ENCODE measurements at regions not wholly inside any gene's neighbourhood (a gene's known extent, or its start where the extent isn't known, plus 50 kb on each side); places are given as distances from the start of the nearest gene placed in this dataset.

- no peak for DNase-seq (ENCODE audit: low spot score)
These were observed 433.9 kb downstream of the SIPA1L2 start for GRCh38 chr1:232196042-232196441.

DNA sequence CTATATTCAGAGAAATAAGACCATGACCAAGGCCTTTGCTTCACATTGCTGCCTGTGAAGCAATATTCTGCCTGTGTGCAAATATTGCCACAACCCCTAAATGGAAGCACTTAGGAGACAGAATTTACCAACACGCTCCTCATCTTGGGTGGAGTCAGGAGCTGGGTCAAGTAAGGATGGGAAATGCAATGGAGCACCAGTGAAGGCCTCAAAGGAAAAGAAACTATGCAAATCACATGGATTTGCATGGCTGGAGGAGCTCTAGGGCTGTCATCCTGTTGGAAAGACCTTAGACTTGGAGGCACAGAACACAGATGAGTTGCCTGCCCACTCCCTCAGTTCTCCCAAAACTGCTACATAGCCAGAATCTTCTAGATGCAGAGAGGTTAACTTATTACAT lies 435.5 kb downstream of the SIPA1L2 start:
- DNase-seq (ENCODE audit: low spot score), result no peak

GRCh38 chr1:232193451-232193783 lies 436.5 kb downstream of the SIPA1L2 start:
- no peak for DNase-seq (ENCODE audit: low spot score)

GRCh38 chr1:232192781-232193450 lies 437.0 kb downstream of the SIPA1L2 start:
- no peak for DNase-seq (ENCODE audit: low spot score)

DNA sequence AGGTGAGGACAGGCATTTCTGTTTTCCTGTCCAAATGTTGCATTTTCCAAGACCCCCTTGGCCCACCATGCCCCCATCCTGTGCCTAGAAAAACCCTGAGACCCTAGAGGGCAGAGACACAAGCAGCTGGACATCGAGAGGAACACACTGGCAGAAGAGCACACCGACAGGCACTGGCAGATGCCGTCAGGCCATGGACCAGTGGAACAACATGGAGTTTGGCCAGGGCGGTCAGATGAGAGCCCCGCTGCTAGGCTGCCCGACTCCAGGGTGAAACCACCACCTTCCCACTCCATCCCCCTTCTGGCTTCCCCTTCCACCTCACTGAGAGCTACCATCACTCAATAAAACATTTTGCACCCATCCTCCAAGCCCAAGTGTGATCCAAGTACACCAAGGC lies 438.4 kb downstream of the SIPA1L2 start:
- no peak for DNase-seq (ENCODE audit: low spot score)

DNA sequence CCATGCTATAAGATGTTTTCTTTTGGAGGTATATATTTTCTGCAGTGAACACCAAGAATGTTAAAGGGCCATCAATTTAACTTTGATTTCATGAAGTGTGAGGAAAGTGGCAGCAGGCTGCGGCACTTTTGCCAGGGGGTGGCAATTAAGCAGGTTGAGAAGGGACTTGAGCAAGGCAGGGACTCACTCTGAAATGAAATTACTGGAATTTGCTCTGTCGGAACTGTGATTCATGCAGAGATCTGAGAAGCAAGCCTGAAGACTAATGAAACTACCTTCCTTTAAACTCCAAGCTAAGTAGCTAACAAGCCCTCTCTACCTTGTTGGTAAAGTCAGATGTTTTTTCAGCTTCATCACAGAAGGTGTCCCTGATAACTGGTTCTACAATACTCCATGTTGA lies 441.6 kb downstream of the SIPA1L2 start:
- no peak for DNase-seq (ENCODE audit: low spot score)

DNA sequence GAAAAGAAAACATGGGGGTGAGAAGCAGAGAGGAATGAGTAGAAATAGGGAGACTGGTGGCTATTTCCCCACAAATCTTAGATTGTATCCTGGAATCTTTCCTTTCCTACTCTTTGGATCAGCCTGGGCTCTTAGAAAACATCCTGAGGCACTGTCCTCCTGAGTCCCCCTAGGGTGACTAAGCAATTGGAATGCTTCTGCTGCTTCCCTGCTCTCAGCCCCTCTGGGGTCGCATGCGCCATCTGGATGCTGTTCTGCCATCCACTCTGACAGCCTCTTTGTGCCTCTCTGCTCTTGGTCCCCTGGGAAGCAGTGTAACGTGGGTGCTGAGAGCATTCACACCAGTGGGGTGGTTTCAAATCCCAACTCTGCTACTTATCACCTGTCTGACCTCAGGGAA lies 443.0 kb downstream of the SIPA1L2 start:
- DNase-seq (ENCODE audit: low spot score), result no peak

- no peak for DNase-seq (ENCODE audit: low spot score)
These were observed 445.1 kb downstream of the SIPA1L2 start for GRCh38 chr1:232184561-232185530.

- no peak for DNase-seq (ENCODE audit: low spot score)
These were observed 446.1 kb downstream of the SIPA1L2 start for GRCh38 chr1:232183802-232184201.

DNA sequence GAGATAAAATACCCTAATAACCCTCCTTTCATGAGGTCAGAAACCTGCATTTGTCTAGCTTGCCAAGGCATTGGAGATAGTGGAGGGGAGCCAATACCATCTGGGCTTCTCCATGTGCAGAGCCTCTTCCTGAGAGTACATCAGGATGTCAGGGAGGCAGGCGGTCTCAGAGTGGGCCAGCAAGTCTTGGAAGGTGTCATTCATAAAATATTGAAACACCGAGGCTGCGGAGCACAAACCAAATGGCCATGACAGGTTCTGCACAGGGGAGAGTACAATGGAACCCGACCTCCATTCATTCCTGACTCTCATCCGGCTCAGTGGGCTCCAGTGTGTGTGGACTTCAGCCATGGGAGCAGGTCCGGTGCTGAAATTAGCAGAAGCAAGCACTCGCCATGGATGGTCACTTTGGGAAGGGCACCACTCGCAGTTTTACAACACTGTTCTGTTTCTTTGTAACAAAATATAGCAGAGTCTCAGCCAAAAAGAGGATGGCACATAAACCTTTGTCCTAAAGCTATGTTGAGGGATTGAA lies 446.6 kb downstream of the SIPA1L2 start:
- DNase-seq (ENCODE audit: low spot score), result no peak

- DNase-seq (ENCODE audit: low spot score), result no peak
These were observed 447.7 kb downstream of the SIPA1L2 start for GRCh38 chr1:232182236-232182635.

DNA sequence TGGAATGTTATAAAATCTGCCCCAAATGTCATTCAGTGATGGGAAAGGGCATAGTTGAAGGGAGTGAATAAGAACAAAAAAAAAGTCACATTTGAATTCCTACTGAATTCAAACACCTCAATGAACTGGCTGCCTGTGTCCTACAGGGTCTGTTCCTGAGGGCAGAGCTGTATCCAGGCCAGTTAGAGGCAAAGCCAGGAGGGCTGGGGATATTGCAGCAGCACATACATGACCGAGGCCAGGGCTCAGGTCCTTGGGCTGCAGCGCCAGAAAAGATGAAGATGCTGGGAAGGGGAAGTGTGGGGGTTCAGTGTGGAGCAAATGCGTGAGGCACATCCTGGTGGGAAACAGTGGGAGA lies 449.2 kb downstream of the SIPA1L2 start:
- no peak for DNase-seq (ENCODE audit: low spot score)

- peak; percentile 40 for DNase-seq (ENCODE audit: low spot score)
These were observed 449.8 kb downstream of the SIPA1L2 start for GRCh38 chr1:232179896-232180778.

DNA sequence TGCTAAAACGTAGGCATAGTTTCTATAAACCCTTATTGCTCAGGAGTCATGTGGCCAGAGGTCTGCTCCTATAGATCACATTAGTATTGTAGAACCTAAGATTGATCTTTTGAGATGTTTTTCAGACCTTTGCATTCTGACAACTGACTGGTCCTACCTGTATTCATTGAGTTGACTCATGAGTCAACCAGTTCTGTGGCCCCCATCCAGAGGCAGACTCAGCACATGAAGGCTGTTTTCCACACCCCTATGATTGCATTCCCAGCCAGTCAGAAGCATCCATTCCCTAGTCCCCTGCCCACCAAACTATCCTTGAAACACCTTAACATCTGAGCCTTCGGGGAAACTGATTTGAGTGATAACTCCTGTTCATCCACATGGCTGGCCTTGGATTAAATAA lies 451.7 kb downstream of the SIPA1L2 start:
- DNase-seq (ENCODE audit: low spot score), result no peak

GRCh38 chr1:232177438-232177837 lies 452.5 kb downstream of the SIPA1L2 start:
- no peak for DNase-seq (ENCODE audit: low spot score)

- no peak for DNase-seq (ENCODE audit: low spot score)
These were observed 453.7 kb downstream of the SIPA1L2 start for GRCh38 chr1:232176222-232176621.

- DNase-seq (ENCODE audit: low spot score), result no peak
These were observed 455.6 kb downstream of the SIPA1L2 start for GRCh38 chr1:232174306-232174705.

DNA sequence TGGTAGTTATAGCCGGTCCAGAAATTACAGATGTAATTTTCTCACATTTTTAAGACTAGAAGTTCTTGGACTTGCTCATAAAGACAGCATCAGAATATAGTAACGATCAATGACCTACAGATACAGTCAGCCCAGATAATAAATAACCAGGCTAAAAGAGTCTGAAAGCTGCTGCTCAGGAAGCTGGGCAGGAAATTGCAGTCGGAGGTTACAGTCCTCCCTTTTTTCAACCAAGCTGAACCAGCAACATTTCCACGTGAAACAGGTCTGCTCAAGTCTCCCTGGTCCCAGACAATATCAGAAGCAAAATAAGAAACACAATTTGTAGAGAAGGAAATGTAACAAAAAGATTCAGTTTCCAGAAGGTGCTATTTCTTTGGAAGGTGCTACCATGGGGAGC lies 457.4 kb downstream of the SIPA1L2 start:
- DNase-seq (ENCODE audit: low spot score), result no peak

DNA sequence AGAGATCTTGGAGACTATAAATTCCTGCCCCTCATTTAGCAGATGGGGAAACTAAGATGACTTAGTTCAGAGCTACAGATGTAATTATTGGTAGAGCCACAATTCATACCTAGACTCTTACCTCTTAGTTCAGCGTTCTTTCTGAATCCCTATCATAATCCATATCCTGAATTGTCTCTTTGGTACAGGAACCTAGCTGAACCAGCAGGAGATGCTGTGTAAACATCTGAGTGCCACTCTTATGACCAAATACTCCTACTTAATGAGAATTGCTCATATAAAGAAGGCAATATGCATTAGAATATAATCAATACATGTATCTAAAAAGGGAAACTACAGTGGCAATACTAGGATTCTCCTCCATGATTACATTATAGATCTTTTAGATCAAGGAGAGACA lies 459.0 kb downstream of the SIPA1L2 start:
- no peak for DNase-seq (ENCODE audit: low spot score)

DNA sequence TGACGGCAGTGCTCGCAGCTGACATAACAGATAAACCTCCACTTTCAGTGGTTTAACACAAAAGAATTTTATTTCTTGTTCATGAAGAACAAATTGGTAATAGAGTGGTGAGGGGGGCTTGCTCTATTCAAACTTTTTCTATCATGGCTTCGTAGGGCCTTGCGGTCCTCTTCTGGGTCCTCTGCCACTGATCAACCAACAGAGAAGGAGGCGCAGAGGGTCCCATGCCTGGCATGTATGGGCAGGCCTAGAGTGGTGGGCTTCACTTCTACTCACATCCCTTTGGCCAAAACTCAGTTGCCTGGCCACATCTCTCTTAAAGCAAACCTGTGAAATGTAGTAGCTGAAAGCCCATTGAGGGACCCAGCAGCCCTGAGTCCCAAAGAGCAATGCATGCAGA lies 460.5 kb downstream of the SIPA1L2 start:
- DNase-seq (ENCODE audit: low spot score), result no peak

DNA sequence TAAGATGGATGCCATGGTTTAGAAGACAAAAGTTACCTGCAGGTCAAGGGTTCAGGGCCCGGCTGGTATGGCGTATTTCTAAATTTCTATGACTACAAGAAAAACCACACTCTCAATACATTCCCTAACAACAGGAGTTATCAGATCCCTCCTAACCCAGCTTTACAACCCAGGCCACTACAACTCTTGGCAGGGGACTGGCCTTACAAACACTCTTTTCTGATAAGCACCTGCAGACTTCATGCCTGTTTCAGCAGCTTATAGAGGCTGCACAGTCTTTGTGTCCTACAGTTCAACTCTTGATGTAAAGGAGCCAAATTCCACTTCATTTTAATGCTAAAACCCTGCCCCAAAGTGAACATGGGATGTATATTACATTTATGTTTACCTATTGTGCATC lies 461.4 kb downstream of the SIPA1L2 start:
- no peak for DNase-seq (ENCODE audit: low spot score)

GRCh38 chr1:232166942-232167341 lies 463.0 kb downstream of the SIPA1L2 start:
- no peak for DNase-seq (ENCODE audit: low spot score)
